Stomach (tissue), 8 donors: ENCODE measurements at regions not wholly inside any gene's neighbourhood (a gene's known extent, or its start where the extent isn't known, plus 50 kb on each side); places are given as distances from the start of the nearest gene placed in this dataset.

Experiments used
- DNase-seq, 2 donors: peaks; one replicate each; pipeline versions ENCODE4 v3.0.0 to v3.0.0-alpha.2; 2013 to 2019
- H3K27ac ChIP-seq, 5 donors: fragments of 200-600 bp in 4 of 5; sonication (generic) in 4 of 5; one replicate each; pipeline ENCODE4 v1.5.1; 2013 to 2019; ENCODE audit warnings: mild to moderate bottlenecking in 1 of 5, moderate library complexity in 1 of 5
- H3K27me3 ChIP-seq, 3 donors: fragments of 200-600 bp; sonication (generic); one replicate each; pipeline ENCODE4 v1.5.1; 2017 to 2019; ENCODE audit warnings: mixed run types in 1 of 3
- H3K36me3 ChIP-seq, 4 donors: fragments of 200-600 bp; sonication (generic); 1 replicate in 3 of 4; 2 replicates in 1 of 4; pipeline ENCODE4 v1.5.1; 2016 to 2019
- H3K4me1 ChIP-seq, 4 donors: fragments of 200-600 bp; sonication (generic); one replicate each; pipeline ENCODE4 v1.5.1; 2016 to 2019
- H3K4me3 ChIP-seq, 4 donors: fragments of 200-600 bp; sonication (generic) in 3 of 4; one replicate each; pipeline ENCODE4 v1.5.1; 2016 to 2019; ENCODE audit warnings: mild to moderate bottlenecking in 1 of 4
- H3K9me3 ChIP-seq, 4 donors: fragments of 200-600 bp; sonication (generic); one replicate each; pipeline ENCODE4 v1.5.1; 2016 to 2019
- CTCF ChIP-seq, 7 experiments: fragments of 450-650 bp in 4 of 7; fragments of 200-600 bp in 3 of 7; sonication (generic) in 3 of 7; IDR thresholded peaks; one replicate each; pipeline ENCODE4 v1.5.1; 2016 to 2019; ENCODE audit warnings: antibody characterized with exemption in 7 of 7, control low read depth in 2 of 7, mild to moderate bottlenecking in 1 of 7
- EP300 ChIP-seq: sonication (generic); formaldehyde crosslinking; IDR thresholded peaks from one replicate; pipeline ENCODE4 v1.6.1; 2017; ENCODE audit warnings: antibody characterized with exemption
- POLR2A ChIP-seq, 4 donors: fragments of 450-650 bp; IDR thresholded peaks; one replicate each; pipeline ENCODE4 v1.6.1; 2016; ENCODE audit warnings: antibody characterized with exemption in 4 of 4, control low read depth in 2 of 4, mild to moderate bottlenecking in 1 of 4, moderate library complexity in 1 of 4
- POLR2AphosphoS5 ChIP-seq, 3 donors: sonication (generic); formaldehyde crosslinking; IDR thresholded peaks; one replicate each; pipeline ENCODE4 v1.6.1; 2016; ENCODE audit warnings: antibody characterized with exemption in 3 of 3
- WGBS, 5 donors: extraction: QIAGEN DNeasy Blood & Tissue Kit in 3 of 5; methylation state at CpG; one replicate each; pipeline versions ENCODE4 v1.1.5 to v1.1.7; 2013 to 2018; 5-methylcytosine and 5-hydroxymethylcytosine counted together
- intact Hi-C: fragments of 100-400 bp; cut with DNase I; formaldehyde crosslinking; loops from one replicate; pipeline ENCODE4 v1.15.1; 2023; ENCODE audit warnings: low total_unique reads
- donor health status: healthy with polysubstance abuse.
- donor health status: Bipolar disorder and iron deficiency.
- donor health status: healthy.

GRCh38 chr12:118633071-118633470 is 256.7 kb downstream of the SUDS3 start:
- Histone ChIP-seq H3K27ac (no peak overlapping the region), H3K4me1 (no peaks in the 10 kb centered on the region), H3K27me3 (no peaks in the 10 kb centered on the region), H3K36me3 (no peaks in the 10 kb centered on the region), H3K9me3 (no peaks in the 10 kb centered on the region), H3K4me3 (no peak overlapping the region)
- TF ChIP-seq POLR2AphosphoS5 (IDR thresholded peaks at IDR 0.05): no peak
- no peak for TF ChIP-seq POLR2A (IDR thresholded peaks at IDR 0.05)
- TF ChIP-seq CTCF (IDR thresholded peaks at IDR 0.05): no peak
- no peak for TF ChIP-seq EP300
- intact Hi-C loops: no loop called here
- DNase-seq: peak in 1 of 2 donors; percentile 10
- 49 to 64% (median 52%) methylated on average over 4 of the region's 4 CpGs for WGBS, 5 donors

GRCh38 chr12:118635276-118635675 is 258.9 kb downstream of the SUDS3 start:
- TF ChIP-seq POLR2A (IDR thresholded peaks at IDR 0.05) (no peak), CTCF (IDR thresholded peaks at IDR 0.05) (no peak), EP300 (no peak), POLR2AphosphoS5 (IDR thresholded peaks at IDR 0.05) (no peak)
- Histone ChIP-seq H3K27ac (no peak overlapping the region), H3K4me1 (no peaks in the 10 kb centered on the region), H3K36me3 (no peaks in the 10 kb centered on the region), H3K4me3 (no peak overlapping the region), H3K9me3 (no peaks in the 10 kb centered on the region), H3K27me3 (no peaks in the 10 kb centered on the region)
- intact Hi-C loops: no loop called here
- 70 to 82% (median 78%) methylated on average over 3 of the region's 3 CpGs for WGBS, 5 donors
- DNase-seq: no peak

GRCh38 chr12:118637767-118638370 is 261.5 kb downstream of the SUDS3 start:
- no peak for DNase-seq
- TF ChIP-seq POLR2AphosphoS5 (IDR thresholded peaks at IDR 0.05) (no peak), EP300 (no peak), POLR2A (IDR thresholded peaks at IDR 0.05) (no peak), CTCF (IDR thresholded peaks at IDR 0.05) (no peak)
- Histone ChIP-seq H3K27me3 (no peaks in the 10 kb centered on the region), H3K4me1 (no peaks in the 10 kb centered on the region), H3K27ac (no peak overlapping the region), H3K4me3 (no peak overlapping the region), H3K9me3 (no peaks in the 10 kb centered on the region), H3K36me3 (no peaks in the 10 kb centered on the region)
- 52 to 59% (median 57%) methylated on average over 7 of the region's 7 CpGs for WGBS, 5 donors
- intact Hi-C loops: no loop called here

GRCh38 chr12:118641249-118641648 is 264.9 kb downstream of the SUDS3 start:
- DNase-seq: no peak
- no peak for TF ChIP-seq EP300
- TF ChIP-seq POLR2AphosphoS5 (IDR thresholded peaks at IDR 0.05): no peak
- TF ChIP-seq CTCF (IDR thresholded peaks at IDR 0.05): no peak
- TF ChIP-seq POLR2A (IDR thresholded peaks at IDR 0.05): no peak
- Histone ChIP-seq H3K36me3 (no peaks in the 10 kb centered on the region), H3K27ac (no peak overlapping the region), H3K4me1 (no peaks in the 10 kb centered on the region), H3K9me3 (peaks cover 0 to 9% (median 0%) of the 10 kb centered on the region in 4 donors), H3K4me3 (no peak overlapping the region), H3K27me3 (no peaks in the 10 kb centered on the region)
- WGBS, 5 donors: 59 to 76% (median 66%) methylated on average over 3 of the region's 3 CpGs
- intact Hi-C loops: no loop called here
